HG02970 (cell line): ENCODE measurements at regions not wholly inside any gene's neighbourhood (a gene's known extent, or its start where the extent isn't known, plus 50 kb on each side); places are given as distances from the start of the nearest gene placed in this dataset.

ENCODE experiments used
- ATAC-seq: cut with Tn5 transposase; IDR thresholded peaks from one replicate; pipeline ENCODE4 v1.9.1; 2021; ENCODE audit warnings: mild to moderate bottlenecking, moderate library complexity, moderate number of reproducible peaks; ENCODE audit not compliant: unreplicated experiment, low FRiP score

DNA sequence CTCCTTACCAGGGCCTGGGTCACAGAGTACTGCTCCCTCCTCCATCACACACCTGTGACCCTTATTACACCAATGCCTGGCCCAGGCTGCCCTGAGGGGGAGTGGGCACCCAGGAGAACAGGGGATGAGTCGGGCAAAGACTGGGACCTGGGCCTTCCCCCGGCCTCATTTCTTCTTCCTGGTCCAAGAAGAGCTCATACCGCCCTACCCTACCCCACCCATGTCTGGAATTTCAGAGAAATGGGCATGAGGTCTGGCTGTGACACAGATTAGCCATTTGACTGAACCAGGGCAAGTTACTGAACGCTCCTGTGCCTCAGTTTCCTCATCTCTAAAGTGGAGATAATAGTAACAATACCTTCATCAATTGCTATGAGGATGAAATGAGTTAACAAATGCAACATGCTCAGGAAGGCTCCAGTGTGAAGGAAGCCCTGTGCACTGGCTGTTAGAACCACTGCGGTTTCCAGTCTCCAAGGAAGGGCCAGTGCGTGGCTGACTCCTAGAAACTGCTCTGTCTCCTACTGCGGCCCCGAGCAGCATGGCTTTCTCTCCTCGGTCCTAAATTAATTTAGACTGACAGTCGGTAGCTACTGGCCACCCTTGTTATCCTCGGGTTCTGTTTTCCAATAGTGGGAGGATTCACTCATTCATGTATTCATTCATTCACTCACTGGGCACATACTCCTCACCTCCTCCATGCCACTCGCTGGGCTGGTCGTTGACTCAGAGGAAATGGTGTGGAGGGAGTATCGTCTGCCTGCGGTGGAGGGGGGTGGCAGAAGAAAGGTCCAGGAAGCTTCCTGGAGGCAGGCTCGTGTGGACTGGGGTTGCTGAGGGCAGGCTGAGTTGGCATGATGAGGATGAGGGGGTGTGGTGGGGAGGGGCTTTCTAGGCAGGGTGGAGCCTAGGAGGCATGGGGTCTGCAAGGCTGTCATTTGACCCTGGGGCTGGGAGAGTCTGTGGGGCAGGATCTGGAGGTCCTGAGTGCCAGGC lies 175.6 kb downstream of the GLI2 start:
- no peak for ATAC-seq

DNA sequence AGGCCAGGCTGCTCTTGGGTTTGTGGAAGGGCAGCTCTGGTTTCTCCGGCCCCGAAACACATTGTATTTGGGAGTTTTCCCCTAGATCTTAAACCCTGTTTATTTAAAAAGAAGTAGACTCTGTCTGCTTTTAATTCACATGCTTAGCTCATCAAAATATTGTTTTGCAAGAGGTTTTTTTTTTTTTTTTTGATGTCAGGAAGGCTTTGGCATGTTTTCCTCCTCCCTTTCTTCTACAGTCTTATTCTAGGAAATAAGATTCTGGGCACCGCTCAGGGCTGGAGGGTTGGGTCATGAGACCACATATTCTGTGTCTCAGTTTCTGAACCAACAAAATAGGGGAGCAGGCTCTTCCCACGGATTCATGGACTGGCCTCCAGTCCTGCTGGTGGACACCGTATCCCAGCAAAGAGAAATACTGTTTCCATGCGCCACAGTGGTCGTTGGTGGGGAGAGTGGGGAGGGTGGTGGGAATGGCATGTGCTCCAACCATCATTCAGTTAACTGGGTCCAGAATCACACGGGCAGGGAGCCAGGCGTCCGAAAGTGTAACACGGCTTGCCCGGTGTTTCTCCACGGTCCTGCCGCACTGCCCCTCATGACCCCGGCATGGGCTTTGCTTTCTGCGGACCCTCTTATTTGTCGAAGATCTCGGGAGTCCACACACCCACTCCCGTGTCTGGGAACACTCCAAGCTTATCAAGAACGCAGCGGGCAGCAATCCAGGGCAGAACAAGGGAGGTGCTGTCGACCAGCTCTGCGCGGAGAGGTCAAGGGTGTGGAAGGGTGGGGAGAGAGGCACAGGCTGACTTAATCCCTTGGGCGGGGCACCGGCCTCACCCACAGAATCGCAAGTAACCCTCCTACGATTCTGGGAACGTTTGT lies 176.7 kb downstream of the GLI2 start:
- no peak for ATAC-seq

DNA sequence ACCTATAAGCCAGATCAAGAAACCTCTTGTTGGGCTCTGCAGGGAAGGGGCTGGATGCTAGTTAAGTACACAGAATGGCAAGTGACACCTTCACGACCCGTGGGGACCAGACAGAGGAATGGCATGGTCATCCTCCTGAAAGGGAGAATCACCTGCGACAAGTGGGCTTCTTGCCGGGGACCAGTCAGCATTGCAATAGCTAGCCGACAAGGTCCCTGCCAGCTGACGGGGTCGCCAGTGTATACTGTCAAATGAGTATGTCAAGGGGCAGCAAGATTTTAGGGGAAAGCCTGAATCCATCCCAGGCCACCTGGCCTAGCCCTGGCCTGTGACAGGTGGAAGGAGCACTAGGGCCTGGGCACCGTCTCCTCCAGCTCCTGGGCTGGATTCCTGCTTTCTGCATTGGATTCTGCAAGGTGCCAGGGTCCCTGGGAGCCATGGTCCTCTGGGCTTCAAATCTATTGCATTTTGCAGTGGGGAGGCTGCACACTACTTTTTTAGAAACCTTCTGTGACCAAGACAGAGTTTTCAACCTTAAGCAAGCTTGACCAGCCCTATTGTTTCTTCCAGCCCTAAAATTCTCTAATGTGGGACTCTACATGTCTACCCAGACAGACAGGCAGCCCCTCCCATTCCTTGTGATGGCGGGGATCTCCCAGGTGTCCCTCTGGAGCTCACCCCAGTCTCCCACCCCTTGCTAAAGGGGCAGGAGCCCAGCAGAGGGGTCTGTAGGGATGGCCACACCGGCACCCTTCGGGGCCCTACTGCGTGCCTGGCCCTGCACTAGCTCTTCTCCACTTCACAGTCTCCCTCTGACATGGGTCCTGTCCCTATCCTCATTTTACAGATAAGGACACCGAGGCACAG lies 178.5 kb downstream of the GLI2 start:
- no peak for ATAC-seq

DNA sequence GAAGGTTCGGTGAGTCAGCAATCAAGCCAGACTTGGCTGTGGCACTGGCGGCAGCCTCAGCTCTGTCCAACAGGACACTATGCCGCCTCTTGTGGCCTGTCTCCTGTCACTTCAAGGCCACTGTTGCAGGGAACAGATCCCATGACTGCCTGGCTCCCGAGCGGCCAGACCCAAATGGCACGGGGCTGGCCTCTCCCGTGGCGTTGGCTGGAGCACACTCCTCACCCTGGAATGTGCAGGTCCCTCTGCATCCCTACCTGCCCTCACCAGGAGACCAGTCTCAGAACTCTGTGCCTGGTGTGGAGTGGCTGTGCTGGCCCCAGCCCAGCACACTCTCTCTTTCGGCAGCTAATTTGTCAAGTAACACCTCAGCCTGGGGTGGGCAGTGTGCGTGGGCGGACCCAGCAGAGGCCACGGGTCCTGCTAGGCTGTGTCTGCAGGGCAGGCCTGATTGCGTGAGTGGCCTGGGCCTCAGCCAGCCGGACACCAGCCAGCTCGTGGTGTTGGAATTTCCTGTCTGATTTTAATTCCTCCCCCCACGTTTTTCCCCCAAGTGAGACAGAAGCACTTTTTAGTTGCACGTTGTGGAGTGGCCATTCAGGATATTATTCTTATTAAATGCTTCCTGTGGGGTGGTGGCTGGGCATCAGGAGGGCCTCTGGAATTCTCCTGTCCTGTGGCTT lies 179.3 kb downstream of the GLI2 start:
- ATAC-seq, result no peak

DNA sequence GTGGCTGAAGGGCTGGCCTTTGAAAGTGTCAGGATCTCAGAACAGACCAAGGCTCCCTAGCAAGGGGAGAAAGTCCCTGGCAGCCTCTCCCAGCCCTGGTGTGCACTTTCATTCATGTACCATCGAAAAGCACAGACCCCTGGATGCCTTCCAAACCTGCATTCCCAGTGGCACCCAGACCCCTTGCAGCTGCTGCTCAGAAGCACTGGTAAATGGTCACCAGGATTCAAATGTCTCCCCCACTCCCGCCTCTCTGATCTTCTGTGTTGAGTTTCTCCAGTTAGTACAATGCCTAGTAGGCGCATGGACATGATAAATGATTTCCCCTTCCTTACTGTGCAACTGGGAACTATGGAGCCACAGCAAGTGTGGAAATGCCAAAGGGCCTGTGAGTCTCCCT lies 180.0 kb downstream of the GLI2 start:
- no peak for ATAC-seq

DNA sequence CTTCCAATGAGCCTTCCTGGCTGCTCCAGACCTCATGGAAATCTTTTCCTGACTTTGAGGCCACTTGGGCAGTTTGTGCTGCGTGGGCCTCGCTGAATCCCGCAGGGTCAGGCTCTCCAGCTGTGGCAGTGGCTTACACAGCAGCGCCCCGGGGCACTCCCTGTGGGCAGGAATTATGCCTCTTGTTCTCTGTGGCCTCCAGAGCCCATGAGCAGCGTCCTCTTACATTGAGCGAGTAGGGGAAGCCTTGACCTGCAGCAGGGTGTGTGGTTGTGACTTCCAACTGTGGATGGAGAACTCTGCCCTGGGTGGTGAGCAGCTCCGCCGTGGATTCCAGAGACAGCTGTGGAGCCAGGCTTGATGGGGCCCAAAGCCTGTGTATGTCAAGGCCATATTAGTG lies 180.8 kb downstream of the GLI2 start:
- ATAC-seq, result no peak

DNA sequence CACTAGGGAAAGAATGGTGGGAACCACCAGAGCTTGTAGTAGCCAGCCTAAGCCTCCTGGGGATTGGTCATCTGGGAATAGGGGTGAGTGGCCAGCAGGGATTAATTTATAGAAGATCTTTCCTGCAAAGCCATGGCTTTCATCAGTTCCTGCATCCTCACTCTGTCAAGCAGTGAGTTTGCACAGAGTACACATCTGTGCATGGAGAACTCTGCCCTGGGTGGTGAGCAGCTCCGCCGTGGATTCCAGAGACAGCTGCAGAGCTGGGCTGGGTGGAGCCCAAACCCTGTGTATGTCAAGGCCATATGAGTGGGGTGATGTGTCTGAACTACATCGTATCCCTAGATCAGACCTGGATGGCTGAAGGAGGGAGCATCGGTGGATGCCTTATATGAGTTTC lies 182.2 kb downstream of the GLI2 start:
- ATAC-seq, result no peak

DNA sequence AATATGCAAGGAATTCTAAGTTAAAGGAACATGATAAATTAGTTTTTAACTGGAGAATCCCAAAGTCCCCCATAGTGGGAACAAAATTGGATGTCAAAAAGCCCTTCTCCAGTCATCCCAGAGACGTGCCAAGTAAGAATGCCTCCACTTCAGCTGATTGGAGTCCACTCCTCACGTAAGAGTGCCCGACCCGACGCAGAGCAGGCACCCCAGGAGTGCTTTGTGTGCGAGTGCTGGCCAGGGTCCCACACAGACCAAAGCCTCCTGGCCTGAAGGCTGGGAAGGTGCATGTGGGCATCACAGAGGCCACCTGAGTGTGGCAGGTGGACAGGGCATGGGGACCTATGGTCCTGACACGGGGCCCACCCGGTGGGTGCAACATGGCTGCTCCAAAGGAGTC lies 183.5 kb downstream of the GLI2 start:
- ATAC-seq, result no peak

DNA sequence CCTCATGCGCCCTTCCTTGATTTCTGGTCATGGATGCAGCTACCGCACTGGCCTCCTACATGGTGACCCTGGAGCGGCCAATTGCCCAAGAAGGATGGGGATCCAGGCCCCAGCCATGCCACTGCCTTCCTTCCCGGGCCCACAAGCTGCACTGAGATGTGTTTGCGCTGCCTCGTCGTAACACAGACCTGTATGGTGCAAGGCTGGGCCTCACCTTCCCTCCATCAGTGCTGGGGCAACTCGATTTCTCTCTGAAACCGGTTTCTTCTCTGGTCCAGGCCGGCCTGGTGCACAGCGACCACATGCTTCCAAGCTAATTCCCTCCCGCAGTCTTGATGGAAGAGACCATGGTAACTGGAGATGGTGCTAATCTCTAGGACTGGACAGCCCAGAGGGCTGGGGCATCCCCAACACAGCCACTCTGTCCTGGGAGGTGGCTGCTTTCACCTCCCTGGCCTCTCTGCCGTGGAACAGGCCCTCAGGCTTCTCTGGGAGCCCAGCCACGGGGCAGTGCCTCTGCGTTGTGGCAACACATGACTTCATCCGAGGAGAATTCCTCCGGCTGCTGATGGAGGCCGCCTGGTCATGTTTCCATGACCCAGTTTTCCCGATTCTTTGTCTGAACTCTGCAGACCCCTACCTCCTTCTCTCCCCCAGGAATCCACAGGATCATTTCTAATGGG lies 184.2 kb downstream of the GLI2 start:
- no peak for ATAC-seq

DNA sequence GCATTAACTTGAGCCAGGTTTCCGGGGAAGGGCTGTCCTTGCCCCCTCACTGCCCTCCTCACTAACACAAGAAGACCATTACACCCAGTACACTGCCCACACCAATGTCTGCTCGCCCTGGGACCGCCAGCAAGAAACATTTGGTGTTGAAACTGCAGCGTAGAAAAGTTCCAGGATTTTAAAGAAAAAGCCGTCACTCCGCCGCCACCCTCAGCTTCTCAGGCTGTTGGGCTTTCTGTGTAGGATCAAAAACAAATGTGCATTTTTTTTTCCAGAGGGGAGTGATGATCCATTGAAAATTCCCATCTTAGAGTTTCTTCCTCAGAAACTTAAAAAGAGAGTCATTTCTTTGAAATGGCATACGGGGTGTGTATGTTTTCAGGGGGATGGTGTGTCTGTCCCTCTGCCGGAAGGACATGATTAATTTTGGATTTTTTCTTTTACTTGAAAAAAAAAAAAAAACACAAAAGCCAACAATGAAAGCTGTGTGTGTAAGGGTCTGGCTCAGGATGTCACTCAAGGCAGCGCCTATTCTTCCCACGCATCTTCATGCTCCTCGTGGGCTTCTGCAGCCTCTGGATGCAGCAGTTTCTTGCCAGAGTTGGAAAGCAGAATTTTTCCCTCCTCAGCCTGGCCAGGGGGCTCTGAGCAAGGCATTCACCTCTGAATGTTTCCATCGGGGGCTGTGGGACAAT lies 184.9 kb downstream of the GLI2 start:
- ATAC-seq, result no peak

DNA sequence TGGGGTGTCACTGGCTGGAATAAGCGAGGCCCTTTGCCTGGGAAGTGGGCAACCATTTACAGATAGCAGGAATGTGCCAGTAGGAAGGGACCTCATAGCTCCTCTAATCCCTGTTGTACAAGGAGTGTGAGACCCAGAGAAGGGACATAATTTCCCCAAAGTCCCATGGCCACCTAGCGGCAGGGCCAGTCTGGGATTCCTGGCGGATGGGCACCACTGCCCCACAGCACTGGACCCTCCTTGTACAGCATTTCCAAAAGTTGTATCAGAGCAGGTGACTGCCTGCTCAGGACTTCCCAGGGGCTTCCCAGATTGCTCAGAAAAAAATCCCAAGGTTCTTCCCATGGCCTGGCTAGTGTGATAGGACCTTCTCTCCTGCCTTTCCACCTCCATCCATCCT lies 185.8 kb downstream of the GLI2 start:
- no peak for ATAC-seq

DNA sequence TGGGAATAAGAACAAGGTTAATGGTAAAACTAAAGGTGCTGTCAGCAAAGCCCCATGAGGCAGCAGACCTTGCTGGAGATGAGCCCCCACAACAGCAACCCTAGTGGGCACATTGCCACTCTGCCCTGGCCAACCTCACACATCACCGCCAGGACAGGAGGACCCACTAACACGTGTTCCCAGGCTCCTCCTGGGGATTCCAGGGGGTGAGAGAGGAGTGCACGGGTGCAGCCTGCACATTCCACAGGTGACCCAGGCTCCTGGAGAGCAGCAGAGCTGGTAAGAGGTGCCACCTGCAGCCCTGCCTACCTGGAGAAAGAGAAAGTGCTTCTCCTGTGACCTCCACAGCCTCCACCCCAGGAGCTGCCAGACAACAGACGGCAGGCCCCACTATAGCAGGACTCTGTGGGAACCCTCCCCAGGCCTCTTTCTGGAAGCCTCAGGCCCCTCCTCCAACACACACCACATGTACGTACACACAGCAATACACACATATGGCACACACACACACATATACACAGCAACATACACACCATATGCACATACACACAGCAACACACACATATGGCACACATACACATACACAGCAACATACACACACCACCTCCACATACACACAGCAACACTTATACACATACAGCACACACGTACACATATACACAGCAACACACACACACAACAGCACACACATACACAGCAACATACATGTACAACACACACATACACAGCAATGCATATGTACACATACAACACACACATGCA lies 187.1 kb downstream of the GLI2 start:
- no peak for ATAC-seq

DNA sequence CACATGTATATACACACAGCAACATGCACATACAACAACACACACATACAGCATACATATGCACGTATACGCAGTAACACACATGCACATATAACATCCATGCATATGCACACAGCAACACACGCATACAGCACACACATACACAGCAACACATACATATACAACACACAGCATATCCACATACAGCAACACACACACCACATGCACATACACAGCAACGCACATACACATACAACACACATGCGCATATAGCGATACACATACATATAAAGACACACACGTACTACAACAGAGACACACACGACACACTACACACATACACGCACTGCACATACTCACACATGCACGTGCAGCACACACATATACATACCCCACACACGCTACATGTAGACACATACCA lies 187.8 kb downstream of the GLI2 start:
- ATAC-seq, result no peak

DNA sequence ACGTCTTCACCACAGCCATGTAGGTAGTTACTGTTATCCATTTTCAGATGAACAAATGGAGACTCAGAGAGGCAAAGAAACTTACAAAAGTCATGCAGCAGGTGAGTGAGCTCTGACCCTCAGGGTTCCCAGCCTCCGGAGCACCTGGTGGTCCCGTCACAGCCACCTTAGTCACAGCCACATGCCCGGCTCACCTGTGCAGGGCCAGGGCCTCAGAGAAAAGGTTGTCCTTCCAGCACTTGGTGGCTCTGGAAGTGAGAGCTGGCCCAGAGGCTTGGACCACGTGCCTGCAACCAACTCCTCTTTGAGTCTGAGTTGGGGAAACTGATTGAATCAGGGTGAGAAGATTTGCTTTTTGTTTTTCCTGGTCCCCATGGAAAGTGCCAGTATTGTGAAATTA lies 189.3 kb downstream of the GLI2 start:
- no peak for ATAC-seq

DNA sequence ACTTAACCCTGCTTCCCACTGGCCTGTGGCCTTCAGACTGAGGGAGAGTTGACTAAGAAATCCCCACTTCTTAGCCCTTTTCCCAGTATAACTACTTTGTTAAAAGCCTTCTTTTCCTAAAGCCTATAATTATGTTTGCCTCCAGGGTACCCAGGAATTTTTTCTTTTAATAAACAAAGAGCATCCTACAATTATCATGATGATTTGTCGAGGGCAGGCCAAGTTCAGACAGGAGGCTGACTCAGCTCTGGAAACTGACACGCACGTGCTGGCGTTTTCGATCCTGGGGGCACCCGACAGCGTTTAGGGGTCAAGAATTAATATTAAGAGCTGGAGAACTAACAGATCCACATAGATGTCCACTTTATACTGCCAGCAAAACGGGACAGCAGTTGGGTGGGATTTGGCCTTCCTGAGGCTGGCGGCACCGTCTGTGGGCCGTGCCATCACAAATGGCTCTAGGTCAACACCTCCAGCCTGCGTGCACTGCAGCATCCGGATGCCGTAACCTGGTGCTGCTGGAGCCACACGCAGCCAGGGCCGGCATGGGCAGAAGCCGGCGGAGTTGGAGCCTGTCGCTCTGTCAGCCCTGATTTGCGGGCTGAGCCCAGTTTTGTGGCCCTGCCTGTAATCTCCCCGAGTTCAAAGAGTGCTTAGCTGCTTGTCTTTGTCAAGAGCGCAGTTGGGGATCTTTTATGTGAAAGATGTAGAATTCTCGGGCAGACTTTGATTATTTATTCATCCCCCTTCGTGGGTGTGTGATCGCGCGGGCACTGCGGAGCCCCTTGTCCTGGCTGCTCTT lies 191.0 kb downstream of the GLI2 start:
- ATAC-seq, result no peak

DNA sequence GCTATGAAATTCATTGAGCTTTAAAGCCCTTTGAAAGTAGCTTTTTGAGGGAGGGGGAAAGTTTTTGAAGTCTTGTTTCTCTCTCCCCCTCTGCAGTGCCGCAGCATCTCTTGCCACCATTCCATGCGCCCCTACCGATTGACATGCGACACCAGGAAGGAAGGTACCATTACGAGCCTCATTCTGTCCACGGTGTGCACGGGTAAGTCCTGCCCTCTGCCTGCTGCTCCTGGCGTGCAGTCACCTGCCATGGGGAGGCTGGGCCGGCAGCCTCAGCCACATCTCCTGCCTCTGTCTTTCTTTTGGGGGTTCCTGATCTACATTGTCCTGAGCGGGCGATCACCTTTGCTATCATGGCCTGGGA lies 191.6 kb downstream of the GLI2 start:
- no peak for ATAC-seq

DNA sequence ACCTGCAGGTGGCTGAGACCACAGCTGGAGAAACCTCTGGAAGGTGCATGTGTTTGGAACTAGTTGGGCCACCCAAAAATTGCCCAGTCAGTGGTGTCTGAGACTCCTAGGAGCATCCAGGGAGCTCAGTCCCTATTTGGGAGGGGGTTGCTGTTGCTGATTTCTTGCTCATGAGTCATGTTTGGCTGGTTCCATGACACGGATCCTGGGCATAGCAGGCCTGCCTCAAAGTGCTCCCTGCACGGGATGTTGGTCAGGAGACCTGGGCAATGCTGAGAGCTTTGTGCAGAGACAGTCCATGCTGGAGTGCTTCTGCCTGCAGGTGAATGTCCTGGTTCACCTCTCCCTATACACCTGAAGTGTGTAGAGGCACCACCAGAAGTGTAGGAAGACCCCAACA lies 194.2 kb downstream of the GLI2 start:
- ATAC-seq, result no peak
